ENCODE measurements at regions not wholly inside any gene's neighbourhood (a gene's known extent, or its start where the extent isn't known, plus 50 kb on each side); places are given as distances from the start of the nearest gene placed in this dataset.

- Histone ChIP-seq H3K27ac (no peak overlapping the region), H3K9me3 (no peaks in the 10 kb centered on the region), H3K4me1 (no peaks in the 10 kb centered on the region), H3K27me3 (no peaks in the 10 kb centered on the region), H3K4me3 (no peak overlapping the region), H3K36me3 (no peaks in the 10 kb centered on the region)
- TF ChIP-seq CTCF (IDR thresholded peaks at IDR 0.05) = no peak
- TF ChIP-seq POLR2A (IDR thresholded peaks at IDR 0.05) = no peak
- intact Hi-C loops (cut with DNase I) = no loop called here
- 72 to 83% (median 78%) methylated on average over 3 of the region's 3 CpGs for WGBS, 4 donors
- DNase-seq = no peak
- ATAC-seq = no peak
Observed at GRCh38 chr2:175737722-175738361, 264.2 kb downstream of the LNPK start.

- H3K27ac ChIP-seq = no peak overlapping the region
- DNase-seq = peak in 3 of 5 donors; percentile 33 to 63 (median 36)
- peaks cover 0 to 5% (median 0%) of the 10 kb centered on the region in 12 donors for H3K9me3 ChIP-seq
- no peaks in the 10 kb centered on the region for H3K36me3 ChIP-seq
- H3K27me3 ChIP-seq = no peaks in the 10 kb centered on the region
- H3K4me3 ChIP-seq = no peak overlapping the region
- intact Hi-C loops (cut with DNase I) = no loop called here
- no peak for TF ChIP-seq POLR2A (IDR thresholded peaks at IDR 0.05)
- TF ChIP-seq CTCF (IDR thresholded peaks at IDR 0.05) = no peak
- WGBS, 4 donors = 61 to 77% (median 67%) methylated on average over 4 to 5 of the region's 5 CpGs
- no peaks in the 10 kb centered on the region for H3K4me1 ChIP-seq
- peak in 1 of 4 donors; percentile 20 for ATAC-seq
Observed at GRCh38 chr2:175734686-175735085, 267.4 kb downstream of the LNPK start.

- H3K27ac ChIP-seq = no peak overlapping the region
- H3K36me3 ChIP-seq = no peaks in the 10 kb centered on the region
- H3K4me3 ChIP-seq = no peak overlapping the region
- H3K4me1 ChIP-seq = no peaks in the 10 kb centered on the region
- WGBS, 4 donors = 74 to 82% (median 79%) methylated on average over 2 of the region's 2 CpGs
- no peaks in the 10 kb centered on the region for H3K27me3 ChIP-seq
- no peak for ATAC-seq
- TF ChIP-seq POLR2A (IDR thresholded peaks at IDR 0.05) (no peak), CTCF (IDR thresholded peaks at IDR 0.05) (no peak)
- no peak for DNase-seq
- peaks cover 0 to 5% (median 0%) of the 10 kb centered on the region in 12 donors for H3K9me3 ChIP-seq
- intact Hi-C loops (cut with DNase I) = no loop called here
Observed at GRCh38 chr2:175732531-175732930, 269.5 kb downstream of the LNPK start.

GRCh38 chr2:175730050-175730449 is 272.0 kb downstream of the LNPK start:
- 51 to 56% (median 54%) methylated on average over 4 of the region's 4 CpGs for WGBS, 4 donors
- Histone ChIP-seq H3K4me3 (no peak overlapping the region), H3K27me3 (no peaks in the 10 kb centered on the region), H3K36me3 (no peaks in the 10 kb centered on the region), H3K9me3 (peaks cover 0 to 5% (median 0%) of the 10 kb centered on the region in 12 donors), H3K27ac (no peak overlapping the region), H3K4me1 (no peaks in the 10 kb centered on the region)
- TF ChIP-seq POLR2A (IDR thresholded peaks at IDR 0.05) = no peak
- no peak for TF ChIP-seq CTCF (IDR thresholded peaks at IDR 0.05)
- intact Hi-C loops (cut with DNase I) = no loop called here
- ATAC-seq = no peak
- no peak for DNase-seq
